Peyer's patch (tissue), 4 donors: ENCODE measurements at regions not wholly inside any gene's neighbourhood (a gene's known extent, or its start where the extent isn't known, plus 50 kb on each side); places are given as distances from the start of the nearest gene placed in this dataset.
A peak's percentile ranks its signal among the peaks of the same experiment; 100 is the strongest.

Source experiments
- DNase-seq, 3 donors: peaks; one replicate each; pipeline ENCODE4 v3.0.0-alpha.2; 2017 to 2019
- H3K27ac ChIP-seq, 4 donors: fragments of 200-600 bp; sonication (generic); one replicate each; pipeline ENCODE4 v1.5.1; 2016 to 2019
- H3K27me3 ChIP-seq, 2 donors: fragments of 200-600 bp; sonication (generic); one replicate each; pipeline ENCODE4 v1.5.1; 2019
- H3K36me3 ChIP-seq, 3 donors: fragments of 200-600 bp; sonication (generic); one replicate each; pipeline ENCODE4 v1.5.1; 2016 to 2019
- H3K4me1 ChIP-seq, 4 donors: fragments of 200-600 bp; sonication (generic); one replicate each; pipeline ENCODE4 v1.5.1; 2016 to 2019
- H3K4me3 ChIP-seq, 4 donors: fragments of 200-600 bp; sonication (generic); 1 replicate in 3 of 4; 2 replicates in 1 of 4; pipeline ENCODE4 v1.5.1; 2016 to 2019; ENCODE audit warnings: mild to moderate bottlenecking in 1 of 4
- H3K9me3 ChIP-seq, 4 donors: fragments of 200-600 bp; sonication (generic); one replicate each; pipeline ENCODE4 v1.5.1; 2016 to 2019; ENCODE audit warnings: mild to moderate bottlenecking in 1 of 4
- POLR2A ChIP-seq, 2 donors: fragments of 450-650 bp; IDR thresholded peaks; one replicate each; pipeline ENCODE4 v1.5.1; 2017; ENCODE audit warnings: antibody characterized with exemption in 2 of 2, mild to moderate bottlenecking in 2 of 2, moderate library complexity in 2 of 2
- TF ChIP-seq, protein P1 (sequence below), 6 experiments: fragments of 450-650 bp in 4 of 6; fragments of 200-600 bp in 2 of 6; sonication (generic) in 1 of 6; IDR thresholded peaks; one replicate each; pipeline ENCODE4 v1.5.1; 2017 to 2019; ENCODE audit warnings: antibody characterized with exemption in 6 of 6, mild to moderate bottlenecking in 3 of 6, moderate library complexity in 1 of 6

DNA sequence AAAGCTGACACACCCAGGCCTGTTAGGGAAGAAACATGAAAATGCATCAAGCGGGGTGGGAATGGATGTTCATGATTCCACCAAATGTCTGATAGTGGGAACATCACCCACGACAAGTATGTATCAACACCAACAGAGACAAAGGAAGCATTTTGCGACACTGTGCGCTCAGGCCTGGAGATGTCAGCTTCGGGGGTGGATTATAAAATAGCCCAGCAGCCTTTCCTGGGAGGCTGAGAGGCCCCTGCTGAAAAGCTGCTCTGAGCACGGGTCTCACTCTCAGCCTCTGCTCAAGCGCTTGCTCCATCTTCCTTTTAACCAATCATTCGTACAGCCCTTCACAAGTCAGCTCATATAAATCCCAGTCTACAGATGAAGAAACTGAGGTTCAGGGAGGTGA is 213.5 kb downstream of the BCL11B start:
- Histone ChIP-seq H3K4me1 (no peaks in the 10 kb centered on the region), H3K36me3 (no peaks in the 10 kb centered on the region), H3K27ac (no peak overlapping the region), H3K27me3 (no peaks in the 10 kb centered on the region), H3K4me3 (no peak overlapping the region), H3K9me3 (peaks cover 0 to 4% (median 0%) of the 10 kb centered on the region in 4 donors)
- no peak for DNase-seq
- TF ChIP-seq, protein P1, sequence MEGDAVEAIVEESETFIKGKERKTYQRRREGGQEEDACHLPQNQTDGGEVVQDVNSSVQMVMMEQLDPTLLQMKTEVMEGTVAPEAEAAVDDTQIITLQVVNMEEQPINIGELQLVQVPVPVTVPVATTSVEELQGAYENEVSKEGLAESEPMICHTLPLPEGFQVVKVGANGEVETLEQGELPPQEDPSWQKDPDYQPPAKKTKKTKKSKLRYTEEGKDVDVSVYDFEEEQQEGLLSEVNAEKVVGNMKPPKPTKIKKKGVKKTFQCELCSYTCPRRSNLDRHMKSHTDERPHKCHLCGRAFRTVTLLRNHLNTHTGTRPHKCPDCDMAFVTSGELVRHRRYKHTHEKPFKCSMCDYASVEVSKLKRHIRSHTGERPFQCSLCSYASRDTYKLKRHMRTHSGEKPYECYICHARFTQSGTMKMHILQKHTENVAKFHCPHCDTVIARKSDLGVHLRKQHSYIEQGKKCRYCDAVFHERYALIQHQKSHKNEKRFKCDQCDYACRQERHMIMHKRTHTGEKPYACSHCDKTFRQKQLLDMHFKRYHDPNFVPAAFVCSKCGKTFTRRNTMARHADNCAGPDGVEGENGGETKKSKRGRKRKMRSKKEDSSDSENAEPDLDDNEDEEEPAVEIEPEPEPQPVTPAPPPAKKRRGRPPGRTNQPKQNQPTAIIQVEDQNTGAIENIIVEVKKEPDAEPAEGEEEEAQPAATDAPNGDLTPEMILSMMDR (IDR thresholded peaks at IDR 0.05): no peak
- TF ChIP-seq POLR2A (IDR thresholded peaks at IDR 0.05): no peak

DNA sequence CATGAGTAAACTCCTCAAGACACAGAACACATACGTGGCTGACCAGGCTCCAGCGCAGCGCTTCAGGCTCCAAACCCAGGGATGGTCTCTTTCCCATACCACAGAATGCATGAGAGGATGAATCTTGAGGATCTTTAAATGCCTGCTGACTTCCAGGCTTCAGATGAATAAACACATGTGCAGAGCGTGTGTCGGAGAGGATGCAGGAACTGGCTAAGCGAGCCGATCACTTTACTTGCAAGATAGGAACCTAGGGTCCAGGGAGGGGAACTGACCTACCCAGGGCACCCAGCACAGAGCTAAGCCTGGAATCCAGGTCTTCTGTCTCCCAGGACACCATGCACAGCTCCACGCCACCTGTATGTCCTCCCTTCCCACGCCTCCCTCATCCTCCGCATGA is 209.8 kb downstream of the BCL11B start:
- H3K27me3 ChIP-seq: no peaks in the 10 kb centered on the region
- H3K36me3 ChIP-seq: no peaks in the 10 kb centered on the region
- H3K9me3 ChIP-seq: peaks cover 0 to 2% (median 0%) of the 10 kb centered on the region in 4 donors
- TF ChIP-seq POLR2A (IDR thresholded peaks at IDR 0.05): no peak
- TF ChIP-seq, protein P1 (IDR thresholded peaks at IDR 0.05): no peak
- DNase-seq: peak in 1 of 3 donors; percentile 16
- H3K4me3 ChIP-seq: no peak overlapping the region
- H3K4me1 ChIP-seq: peaks cover 0 to 4% (median 0%) of the 10 kb centered on the region in 4 donors
- no peak overlapping the region for H3K27ac ChIP-seq

DNA sequence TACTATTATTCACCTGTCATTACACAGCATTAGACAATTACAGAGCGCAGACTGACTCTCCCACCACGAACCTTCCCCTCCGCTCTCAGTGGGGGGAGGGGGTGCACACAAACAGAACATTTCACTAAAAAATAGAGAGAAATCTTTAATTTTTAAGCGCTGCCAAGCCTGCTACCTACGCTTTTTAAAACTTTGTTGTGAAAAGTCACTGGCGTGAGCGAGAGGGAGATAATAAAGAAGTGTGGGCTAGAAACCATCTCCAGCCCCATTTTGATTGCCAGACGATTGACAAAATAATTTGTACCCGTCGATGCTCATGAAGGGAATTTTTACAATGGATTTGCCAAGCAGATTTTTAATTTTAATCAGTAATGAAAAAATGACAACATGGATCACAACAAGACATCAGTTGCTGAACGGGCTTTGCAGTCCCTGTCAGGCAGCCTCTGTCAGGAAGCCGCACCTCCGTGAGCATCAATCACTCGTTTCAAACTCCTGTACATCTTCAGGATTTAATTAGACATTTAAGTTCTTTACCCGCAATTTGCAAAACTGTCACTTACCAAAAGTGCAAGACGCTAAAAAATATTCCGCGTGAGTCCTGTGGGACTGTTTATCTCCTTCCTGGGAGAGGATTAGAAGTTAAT is 209.1 kb downstream of the BCL11B start:
- Histone ChIP-seq H3K9me3 (peaks cover 0 to 4% (median 0%) of the 10 kb centered on the region in 4 donors), H3K36me3 (no peaks in the 10 kb centered on the region), H3K4me3 (no peak overlapping the region), H3K4me1 (peaks cover 0 to 4% (median 0%) of the 10 kb centered on the region in 4 donors), H3K27ac (no peak overlapping the region), H3K27me3 (no peaks in the 10 kb centered on the region)
- no peak for DNase-seq
- TF ChIP-seq POLR2A (IDR thresholded peaks at IDR 0.05): no peak
- TF ChIP-seq, protein P1 (IDR thresholded peaks at IDR 0.05): no peak

DNA sequence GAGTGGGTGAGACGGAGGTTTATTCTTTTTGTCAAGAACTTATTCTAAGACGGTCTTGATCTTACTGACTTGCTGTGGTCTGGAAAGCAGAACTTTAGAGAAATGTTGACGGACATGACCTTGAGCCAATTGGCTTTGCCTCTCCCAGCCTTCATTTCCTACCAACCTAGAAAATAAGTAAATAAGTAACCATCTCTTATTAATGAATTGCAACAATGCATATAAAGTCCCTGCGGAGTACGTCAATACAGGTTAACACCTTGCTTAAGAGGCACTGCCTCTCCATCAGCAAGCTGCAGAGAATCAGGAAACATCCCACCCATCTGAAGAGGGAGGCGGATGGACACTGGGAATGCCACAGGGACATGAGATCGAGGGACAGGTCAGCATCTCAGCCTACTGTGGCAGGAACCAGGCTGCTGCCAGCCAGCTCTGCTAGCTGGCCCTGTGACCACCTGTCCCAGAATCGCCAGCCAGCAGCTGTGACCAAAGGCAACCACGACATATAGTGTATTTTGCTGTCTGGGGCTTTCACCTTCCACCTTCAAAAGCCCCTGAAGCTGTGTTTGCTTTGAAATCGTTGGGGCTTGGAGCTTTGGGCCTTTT is 208.3 kb downstream of the BCL11B start:
- Histone ChIP-seq H3K27ac (no peak overlapping the region), H3K4me1 (peaks cover 0 to 4% (median 0%) of the 10 kb centered on the region in 4 donors), H3K4me3 (no peak overlapping the region), H3K36me3 (no peaks in the 10 kb centered on the region), H3K27me3 (no peaks in the 10 kb centered on the region), H3K9me3 (peaks cover 0 to 4% (median 0%) of the 10 kb centered on the region in 4 donors)
- DNase-seq: peak in 1 of 3 donors; percentile 39
- TF ChIP-seq, protein P1 (IDR thresholded peaks at IDR 0.05): no peak
- no peak for TF ChIP-seq POLR2A (IDR thresholded peaks at IDR 0.05)

DNA sequence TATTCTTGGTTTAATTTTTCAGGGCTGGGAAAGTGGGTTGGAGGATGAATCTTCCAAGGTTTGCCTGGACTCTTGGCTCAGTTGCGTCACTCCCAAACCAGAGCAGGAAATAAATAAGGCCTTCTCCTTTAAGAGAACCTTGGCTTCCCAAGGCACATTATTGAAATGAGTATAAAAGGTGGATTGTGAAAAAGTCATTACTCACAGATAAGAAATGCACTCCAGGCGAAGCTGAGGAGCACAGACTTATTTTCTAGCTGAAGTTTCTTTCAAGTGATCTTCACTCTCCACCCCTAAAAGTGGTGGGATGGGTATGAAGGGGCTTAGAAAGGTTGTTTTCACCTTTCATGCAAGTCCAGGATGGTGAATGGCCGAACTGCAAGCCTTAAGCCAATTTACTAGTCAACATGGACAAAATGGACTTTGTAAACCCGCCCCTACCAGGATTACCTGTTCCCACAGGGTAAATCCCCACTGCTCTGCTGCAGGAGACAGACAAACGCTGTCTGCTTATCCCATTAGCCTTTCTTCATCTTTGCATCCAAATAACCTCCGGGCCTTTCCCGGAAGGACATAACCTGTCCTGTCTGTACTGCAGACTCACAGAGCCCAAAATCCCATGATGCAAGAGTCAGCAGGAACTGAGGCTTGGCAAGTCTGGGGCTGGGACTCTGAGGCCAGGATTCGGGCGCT is 207.6 kb downstream of the BCL11B start:
- H3K27ac ChIP-seq: peak overlapping the region in 1 of 4 donors; percentile 25
- no peaks in the 10 kb centered on the region for H3K36me3 ChIP-seq
- TF ChIP-seq, protein P1 (IDR thresholded peaks at IDR 0.05): no peak
- no peak for TF ChIP-seq POLR2A (IDR thresholded peaks at IDR 0.05)
- no peaks in the 10 kb centered on the region for H3K27me3 ChIP-seq
- peaks cover 0 to 4% (median 0%) of the 10 kb centered on the region in 4 donors for H3K9me3 ChIP-seq
- H3K4me1 ChIP-seq: peaks cover 0 to 4% (median 0%) of the 10 kb centered on the region in 4 donors
- peak in 1 of 3 donors; percentile 23 for DNase-seq
- no peak overlapping the region for H3K4me3 ChIP-seq
